ENCODE measurements at regions not wholly inside any gene's neighbourhood (a gene's known extent, or its start where the extent isn't known, plus 50 kb on each side); places are given as distances from the start of the nearest gene placed in this dataset.

- no TSS peak for BruUV-seq (replicated peaks)
- no peaks in the 10 kb centered on the region for H3K4me1 ChIP-seq (ENCODE audit: insufficient read depth, low read length)
- no peaks in the 10 kb centered on the region for H3K9me2 ChIP-seq (replicated peaks; ENCODE audit: low read length)
- H3K9me3 ChIP-seq (ENCODE audit: low read length): no peaks in the 10 kb centered on the region
- no peak for TF ChIP-seq EZH2 (IDR thresholded peaks at IDR 0.05; ENCODE audit: low read length, unreplicated experiment)
- TF ChIP-seq EZH2phosphoT487 (IDR thresholded peaks at IDR 0.05; ENCODE audit: borderline replicate concordance, low read length): no peak
- TF ChIP-seq, protein P1, sequence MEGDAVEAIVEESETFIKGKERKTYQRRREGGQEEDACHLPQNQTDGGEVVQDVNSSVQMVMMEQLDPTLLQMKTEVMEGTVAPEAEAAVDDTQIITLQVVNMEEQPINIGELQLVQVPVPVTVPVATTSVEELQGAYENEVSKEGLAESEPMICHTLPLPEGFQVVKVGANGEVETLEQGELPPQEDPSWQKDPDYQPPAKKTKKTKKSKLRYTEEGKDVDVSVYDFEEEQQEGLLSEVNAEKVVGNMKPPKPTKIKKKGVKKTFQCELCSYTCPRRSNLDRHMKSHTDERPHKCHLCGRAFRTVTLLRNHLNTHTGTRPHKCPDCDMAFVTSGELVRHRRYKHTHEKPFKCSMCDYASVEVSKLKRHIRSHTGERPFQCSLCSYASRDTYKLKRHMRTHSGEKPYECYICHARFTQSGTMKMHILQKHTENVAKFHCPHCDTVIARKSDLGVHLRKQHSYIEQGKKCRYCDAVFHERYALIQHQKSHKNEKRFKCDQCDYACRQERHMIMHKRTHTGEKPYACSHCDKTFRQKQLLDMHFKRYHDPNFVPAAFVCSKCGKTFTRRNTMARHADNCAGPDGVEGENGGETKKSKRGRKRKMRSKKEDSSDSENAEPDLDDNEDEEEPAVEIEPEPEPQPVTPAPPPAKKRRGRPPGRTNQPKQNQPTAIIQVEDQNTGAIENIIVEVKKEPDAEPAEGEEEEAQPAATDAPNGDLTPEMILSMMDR (conservative IDR thresholded peaks at IDR 0.05; ENCODE audit: low read depth, low read length): no peak
- H3F3A ChIP-seq (ENCODE audit: low read length, unreplicated experiment): no peaks in the 10 kb centered on the region
- no peak overlapping the region for H3K4me2 ChIP-seq (ENCODE audit: low read length)
- no peak overlapping the region for H3K9ac ChIP-seq (ENCODE audit: low read length)
- ChIA-PET CTCF (no interaction called here), POLR2A (ENCODE audit: unreplicated experiment) (no interaction called here)
- H3K4me3 ChIP-seq (ENCODE audit: low read length): no peak overlapping the region
- no peak overlapping the region for H3K27ac ChIP-seq (ENCODE audit: low read length)
- H2AFZ ChIP-seq (ENCODE audit: low read length): no peak overlapping the region
- H3K36me3 ChIP-seq (ENCODE audit: low read depth, low read length): no peaks in the 10 kb centered on the region
- DNase-seq (no peak), ATAC-seq (no peak)
- H3K79me2 ChIP-seq (ENCODE audit: low read length): no peaks in the 10 kb centered on the region
- intact Hi-C loops (cut with micrococcal nuclease): no loop called here
- H4K20me1 ChIP-seq (ENCODE audit: low read length): no peaks in the 10 kb centered on the region
- H3K27me3 ChIP-seq (ENCODE audit: low read length): no peaks in the 10 kb centered on the region
Measured at GRCh38 chr9:1617419-1617818, 397.7 kb upstream of the SMARCA2 start.

DNA sequence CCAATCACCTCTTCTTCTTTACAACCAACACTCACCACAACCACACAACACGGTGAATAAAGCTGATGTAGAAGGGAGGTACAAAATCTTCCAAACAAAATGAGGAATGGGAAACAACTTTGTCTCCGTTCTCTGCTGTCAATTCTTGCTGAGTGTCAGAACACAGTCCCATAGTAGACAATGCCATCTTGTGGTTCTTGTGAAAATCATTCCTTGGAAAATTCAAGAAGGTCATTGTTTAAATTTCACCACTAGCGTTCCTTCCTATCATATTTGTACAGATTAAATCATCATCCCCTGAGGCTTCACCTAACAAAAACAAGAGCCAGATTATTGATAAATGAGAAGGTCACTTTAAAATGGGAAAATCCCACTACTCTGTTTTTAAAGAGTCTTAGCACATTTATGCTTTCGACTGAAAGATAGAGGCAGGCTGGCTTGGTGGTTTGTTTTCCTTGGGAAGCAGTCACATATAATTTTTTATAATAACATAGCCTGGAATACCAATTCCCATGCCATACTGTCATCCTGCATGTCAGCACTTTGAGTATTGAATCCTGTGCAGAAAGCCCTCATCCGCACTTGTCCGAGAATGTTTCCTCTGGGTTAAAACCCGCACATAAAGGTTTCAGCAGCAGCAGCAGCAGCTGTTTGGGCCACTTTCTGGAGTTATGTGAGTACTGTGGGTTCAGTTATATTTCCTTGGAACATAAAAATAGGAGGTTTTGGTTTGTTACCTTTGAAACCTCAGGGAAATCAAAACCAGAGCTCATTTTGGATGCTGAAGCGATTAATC lies 395.0 kb upstream of the SMARCA2 start:
- peak; percentile 33; the same call in 1 of the 2 replicates for ATAC-seq
- Histone ChIP-seq H4K20me1 (ENCODE audit: low read length) (no peaks in the 10 kb centered on the region), H3K79me2 (ENCODE audit: low read length) (no peaks in the 10 kb centered on the region), H3K27ac (ENCODE audit: low read length) (no peak overlapping the region), H3K9me2 (replicated peaks; ENCODE audit: low read length) (no peaks in the 10 kb centered on the region), H3K4me1 (ENCODE audit: insufficient read depth, low read length) (no peaks in the 10 kb centered on the region), H3K4me3 (ENCODE audit: low read length) (no peak overlapping the region), H3F3A (ENCODE audit: low read length, unreplicated experiment) (no peaks in the 10 kb centered on the region), H3K4me2 (ENCODE audit: low read length) (no peak overlapping the region), H3K27me3 (ENCODE audit: low read length) (no peaks in the 10 kb centered on the region), H2AFZ (ENCODE audit: low read length) (no peak overlapping the region), H3K9ac (ENCODE audit: low read length) (no peak overlapping the region), H3K9me3 (ENCODE audit: low read length) (no peaks in the 10 kb centered on the region), H3K36me3 (ENCODE audit: low read depth, low read length) (no peaks in the 10 kb centered on the region)
- no peak for TF ChIP-seq EZH2phosphoT487 (IDR thresholded peaks at IDR 0.05; ENCODE audit: borderline replicate concordance, low read length)
- TF ChIP-seq, protein P1 (conservative IDR thresholded peaks at IDR 0.05; ENCODE audit: low read depth, low read length): peak; percentile 58
- no peak for TF ChIP-seq EZH2 (IDR thresholded peaks at IDR 0.05; ENCODE audit: low read length, unreplicated experiment)
- CTCF ChIA-PET: no interaction called here
- BruUV-seq (replicated peaks): no TSS peak
- DNase-seq: peak; percentile 48
- intact Hi-C loops (cut with micrococcal nuclease): loop anchor here (1.0 to 5.0 kb wide), 3 partner anchors 159 to 613 kb away; no protein-coding TSS in a partner anchor
- POLR2A ChIA-PET (ENCODE audit: unreplicated experiment): no interaction called here

DNA sequence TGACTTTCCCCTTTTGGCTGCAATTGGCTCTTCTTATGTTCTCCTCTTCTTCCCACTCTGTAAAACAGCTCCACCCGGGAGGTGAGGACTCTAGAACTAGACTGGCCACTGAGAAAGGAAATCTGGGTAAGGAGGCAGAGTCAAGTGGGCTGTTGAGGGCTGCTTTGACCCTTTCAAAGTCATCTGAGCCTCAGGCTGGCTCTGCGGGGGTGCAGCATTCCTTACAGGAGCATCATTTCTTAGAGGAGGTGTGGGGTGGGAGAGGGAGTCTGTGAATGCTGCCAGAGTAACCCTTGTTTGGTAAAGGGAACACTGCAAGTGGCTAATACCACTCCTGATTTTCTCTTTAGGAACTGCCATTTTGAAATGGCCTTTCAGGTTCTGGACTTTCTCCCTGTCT lies 377.7 kb upstream of the SMARCA2 start:
- H3K27me3 ChIP-seq (ENCODE audit: low read length): no peaks in the 10 kb centered on the region
- no peak overlapping the region for H3K4me3 ChIP-seq (ENCODE audit: low read length)
- H3K79me2 ChIP-seq (ENCODE audit: low read length): no peaks in the 10 kb centered on the region
- H3K4me1 ChIP-seq (ENCODE audit: insufficient read depth, low read length): no peaks in the 10 kb centered on the region
- ATAC-seq (no peak), DNase-seq (no peak)
- no peak overlapping the region for H3K9ac ChIP-seq (ENCODE audit: low read length)
- no peaks in the 10 kb centered on the region for H3K9me2 ChIP-seq (replicated peaks; ENCODE audit: low read length)
- no TSS peak for BruUV-seq (replicated peaks)
- H3K4me2 ChIP-seq (ENCODE audit: low read length): no peak overlapping the region
- no peak overlapping the region for H3K27ac ChIP-seq (ENCODE audit: low read length)
- CTCF ChIA-PET: no interaction called here
- no peaks in the 10 kb centered on the region for H3F3A ChIP-seq (ENCODE audit: low read length, unreplicated experiment)
- TF ChIP-seq EZH2phosphoT487 (IDR thresholded peaks at IDR 0.05; ENCODE audit: borderline replicate concordance, low read length): no peak
- TF ChIP-seq, protein P1 (conservative IDR thresholded peaks at IDR 0.05; ENCODE audit: low read depth, low read length): no peak
- no peak for TF ChIP-seq EZH2 (IDR thresholded peaks at IDR 0.05; ENCODE audit: low read length, unreplicated experiment)
- no peak overlapping the region for H2AFZ ChIP-seq (ENCODE audit: low read length)
- POLR2A ChIA-PET (ENCODE audit: unreplicated experiment): no interaction called here
- no peaks in the 10 kb centered on the region for H3K9me3 ChIP-seq (ENCODE audit: low read length)
- H3K36me3 ChIP-seq (ENCODE audit: low read depth, low read length): no peaks in the 10 kb centered on the region
- intact Hi-C loops (cut with micrococcal nuclease): no loop called here
- no peaks in the 10 kb centered on the region for H4K20me1 ChIP-seq (ENCODE audit: low read length)
